HG03060 (cell line): ENCODE measurements at regions not wholly inside any gene's neighbourhood (a gene's known extent, or its start where the extent isn't known, plus 50 kb on each side); places are given as distances from the start of the nearest gene placed in this dataset.
"Not testable (repeated sequence)": the region's sequence is repeated elsewhere in the genome, so short reads cannot be mapped to it uniquely, and the experiment has no call there.

Experiments used
- ATAC-seq: cut with Tn5 transposase; IDR thresholded peaks from one replicate; pipeline ENCODE4 v1.9.1; 2021; ENCODE audit warnings: low read depth, moderate number of reproducible peaks; ENCODE audit not compliant: unreplicated experiment

DNA sequence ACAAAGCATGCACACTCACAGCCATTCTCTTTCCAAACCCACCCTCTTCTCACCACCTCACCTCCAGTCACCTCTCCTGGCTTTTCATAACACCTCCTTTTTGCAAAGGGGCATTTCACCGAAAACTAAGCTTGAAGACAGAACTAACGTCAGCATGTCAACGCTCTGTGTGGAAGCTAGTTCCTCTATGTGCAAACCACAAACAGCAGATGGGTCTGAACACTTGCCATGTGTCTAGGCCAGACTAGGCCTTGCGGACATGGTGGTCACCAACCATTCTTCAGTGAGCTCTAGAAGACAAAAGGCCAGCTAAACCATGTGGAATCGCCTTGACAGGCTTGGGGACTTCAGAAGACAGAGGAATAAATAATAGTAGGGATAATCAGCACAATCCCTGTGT is 148.5 kb downstream of the TXNL1 start:
- no peak for ATAC-seq

DNA sequence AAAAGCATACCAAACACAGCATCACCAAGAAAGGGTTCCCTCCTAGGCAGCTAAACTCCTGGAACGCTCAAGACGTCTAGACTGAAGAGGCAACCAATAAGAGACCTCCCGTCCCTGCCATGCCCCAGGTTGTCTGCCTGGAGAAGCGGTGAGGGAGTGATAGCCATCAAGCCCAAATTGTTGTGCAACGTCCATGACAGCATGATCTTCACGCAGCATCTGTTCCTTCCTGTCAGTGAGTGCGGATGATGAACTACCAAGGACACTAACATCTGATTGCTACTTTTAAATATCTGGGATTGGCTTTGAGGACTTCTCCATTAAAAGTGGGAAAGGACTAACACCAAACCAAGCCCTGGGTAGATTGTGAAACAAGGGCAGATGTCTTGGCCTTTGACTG is 149.7 kb downstream of the TXNL1 start:
- ATAC-seq, result no peak

DNA sequence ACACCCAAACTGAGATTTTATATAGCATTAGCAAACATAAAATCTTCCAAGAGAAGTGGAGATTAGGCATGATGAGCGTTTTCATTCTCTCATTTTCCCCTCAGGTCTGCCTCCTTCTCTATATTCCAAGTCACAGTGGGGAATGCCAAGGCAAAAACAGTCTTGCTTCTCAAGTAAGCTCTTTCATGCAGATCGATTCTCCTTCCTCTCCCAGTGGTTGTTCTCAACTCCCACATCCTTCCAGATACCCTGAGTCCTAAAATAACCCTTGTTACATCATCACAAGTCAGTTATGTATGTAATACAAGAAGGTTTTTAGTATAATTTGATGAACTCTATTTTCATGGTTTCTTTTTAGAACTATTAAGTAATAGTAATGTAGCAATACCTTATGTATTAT is 150.6 kb downstream of the TXNL1 start:
- ATAC-seq, result no peak

DNA sequence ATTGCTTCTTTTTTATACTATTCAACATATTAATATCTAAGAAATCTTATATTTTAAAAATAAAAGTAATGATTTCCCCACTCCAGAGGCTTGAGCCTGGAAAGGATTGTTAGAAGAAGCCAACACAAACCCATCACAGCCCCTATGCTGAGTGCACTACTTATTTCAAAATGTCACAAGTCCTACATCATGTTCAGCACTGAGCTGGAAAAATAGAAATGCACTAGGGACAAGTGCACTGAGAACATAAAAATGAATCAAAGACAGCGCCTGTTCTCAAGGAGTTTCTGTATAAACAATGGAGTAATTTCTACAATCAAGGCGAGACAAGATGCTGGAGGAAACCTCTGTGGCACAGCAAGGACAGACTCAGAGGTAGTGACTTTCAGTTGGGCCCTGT is 155.0 kb downstream of the TXNL1 start:
- no peak for ATAC-seq

DNA sequence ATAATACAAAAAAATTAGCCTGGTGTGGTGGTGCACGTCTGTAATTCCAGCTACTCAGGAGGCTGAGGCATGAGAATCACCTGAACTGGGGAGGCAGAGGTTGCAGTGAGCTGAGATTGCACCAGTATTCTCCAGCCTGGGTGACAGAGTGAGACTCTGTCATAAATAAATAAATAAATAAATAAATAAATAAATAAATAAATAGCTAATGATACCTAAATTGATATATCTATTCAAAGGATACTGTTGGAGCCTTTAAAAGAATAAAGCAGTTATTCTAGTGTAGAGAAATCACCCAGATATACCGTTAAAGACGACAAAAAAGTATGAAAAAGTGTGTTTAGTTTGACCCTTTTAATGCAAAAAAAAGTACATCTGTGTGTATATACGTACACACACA is 155.6 kb downstream of the TXNL1 start:
- not testable (repeated sequence) for ATAC-seq

DNA sequence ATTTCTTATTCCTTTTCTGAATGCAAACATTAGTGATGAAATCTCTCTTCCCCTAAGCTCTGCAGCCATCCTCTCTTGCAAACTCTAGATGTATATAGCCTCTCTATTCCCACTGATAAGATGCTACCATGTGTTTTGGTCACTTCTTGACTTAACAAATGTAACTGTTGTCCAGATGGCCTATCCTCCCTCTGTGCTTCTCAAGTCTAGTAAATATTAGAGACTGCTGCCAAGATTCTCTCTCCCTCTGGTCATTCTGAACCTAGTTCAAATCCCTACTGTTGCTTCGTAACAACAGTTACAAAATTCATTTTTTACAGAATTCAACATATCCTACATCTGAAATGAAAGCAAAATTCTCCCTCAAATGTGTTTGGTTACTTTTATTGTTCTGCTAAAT is 156.6 kb downstream of the TXNL1 start:
- ATAC-seq, result no peak

DNA sequence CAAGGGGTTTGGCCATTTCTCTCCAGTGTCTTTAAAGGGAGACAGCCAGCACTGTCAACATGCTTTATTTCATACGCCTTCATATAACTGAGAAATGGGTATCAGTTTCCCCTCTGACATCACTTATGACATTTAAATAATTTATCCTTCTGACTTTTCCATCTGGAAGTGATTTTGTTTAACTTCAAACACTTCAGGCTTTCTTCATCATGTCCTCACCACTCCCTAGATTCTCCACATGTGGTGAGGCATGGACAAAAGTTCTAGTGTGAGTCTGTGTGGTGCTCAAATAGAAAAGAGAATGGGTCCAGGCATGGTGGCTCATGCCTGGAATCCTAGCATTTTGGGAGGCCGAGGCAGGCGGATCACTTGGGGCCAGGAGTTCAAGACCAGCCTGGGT is 158.6 kb downstream of the TXNL1 start:
- no peak for ATAC-seq

DNA sequence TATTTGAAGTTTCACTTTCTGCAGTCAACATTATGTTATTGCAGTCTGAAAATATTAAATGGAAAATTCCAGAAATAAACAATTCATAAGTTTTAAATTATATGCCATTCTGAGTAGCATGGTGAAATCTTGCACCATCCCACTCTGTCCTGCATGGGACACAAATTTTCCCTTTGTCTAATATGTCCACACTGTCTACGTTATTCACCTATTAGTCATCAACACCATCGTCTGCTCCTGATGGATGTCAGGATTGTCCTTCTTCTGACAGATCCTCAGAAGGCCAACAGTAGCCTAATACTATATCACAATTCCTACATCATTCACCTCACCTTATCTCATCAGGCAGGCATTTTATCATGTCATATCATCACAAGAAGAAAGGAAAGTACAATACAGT is 163.1 kb downstream of the TXNL1 start:
- no peak for ATAC-seq

DNA sequence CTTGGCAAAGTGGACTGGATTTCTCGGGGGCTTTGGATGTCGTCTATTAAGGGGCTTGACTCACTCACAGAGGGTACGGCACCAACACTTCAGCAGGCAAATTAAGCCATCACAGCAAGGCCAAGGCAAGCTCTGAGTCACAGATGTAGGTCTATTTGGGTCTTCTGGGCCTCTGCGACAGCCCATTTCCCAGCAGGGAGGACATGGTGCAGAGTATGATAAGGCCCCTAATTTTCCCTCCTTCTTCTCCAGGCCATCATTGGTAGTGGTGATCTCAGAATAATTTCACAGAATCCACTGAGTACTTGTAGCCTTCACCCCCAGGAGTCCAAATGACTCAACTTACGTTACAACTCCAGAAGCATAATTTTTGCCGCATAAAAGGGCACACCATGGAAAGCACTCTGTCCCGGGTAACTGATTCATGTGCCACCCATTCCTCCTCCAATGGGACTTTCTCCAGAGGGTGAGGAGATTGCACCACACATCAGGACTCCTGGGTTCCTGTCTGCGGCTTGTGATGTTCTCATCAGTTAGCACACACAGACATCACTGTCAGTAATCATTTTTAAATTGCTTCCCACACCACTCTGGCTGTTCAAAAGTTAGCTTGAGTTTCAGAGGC is 164.9 kb downstream of the TXNL1 start:
- no peak for ATAC-seq

DNA sequence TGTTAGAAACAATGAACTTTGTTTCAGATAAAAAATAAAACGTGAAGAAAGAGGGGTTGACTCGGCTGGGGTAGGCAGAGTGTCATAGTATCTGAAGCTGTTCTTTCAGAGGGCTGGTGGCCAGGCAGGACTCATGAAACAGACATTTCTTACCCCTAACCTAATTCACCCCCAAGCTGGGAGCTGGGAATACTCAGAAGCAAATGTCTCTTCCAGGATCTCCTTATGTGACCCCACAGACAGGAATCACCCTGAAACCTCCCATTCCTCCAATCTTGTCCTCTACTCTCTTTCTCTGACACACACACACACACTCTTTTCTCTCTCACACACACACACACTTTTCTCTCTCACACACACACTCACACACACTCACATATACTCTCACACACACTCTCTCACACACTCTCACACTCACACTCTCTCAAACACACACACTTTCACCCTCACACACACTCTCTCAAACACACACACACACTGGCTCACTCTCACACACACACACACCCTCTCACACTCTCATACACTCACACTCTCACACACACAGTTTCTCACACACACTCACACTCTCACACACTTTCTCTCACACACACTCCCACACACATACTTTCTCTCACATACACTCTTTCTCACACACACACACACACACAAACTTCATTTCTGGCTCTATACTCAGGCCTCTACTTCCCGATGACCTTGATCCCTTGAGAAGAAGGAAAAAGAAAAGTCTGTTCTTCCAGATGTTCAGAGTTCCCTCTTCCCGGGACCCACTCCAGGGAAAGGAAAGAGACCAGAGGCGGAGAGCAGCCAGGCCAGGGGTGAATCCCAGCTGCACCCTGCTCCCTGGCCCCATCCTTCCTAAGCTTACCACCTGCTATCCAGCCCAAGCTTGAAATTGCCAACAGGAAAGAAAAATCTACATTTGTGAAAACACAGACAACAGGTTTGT is 167.7 kb downstream of the TXNL1 start:
- no peak for ATAC-seq

DNA sequence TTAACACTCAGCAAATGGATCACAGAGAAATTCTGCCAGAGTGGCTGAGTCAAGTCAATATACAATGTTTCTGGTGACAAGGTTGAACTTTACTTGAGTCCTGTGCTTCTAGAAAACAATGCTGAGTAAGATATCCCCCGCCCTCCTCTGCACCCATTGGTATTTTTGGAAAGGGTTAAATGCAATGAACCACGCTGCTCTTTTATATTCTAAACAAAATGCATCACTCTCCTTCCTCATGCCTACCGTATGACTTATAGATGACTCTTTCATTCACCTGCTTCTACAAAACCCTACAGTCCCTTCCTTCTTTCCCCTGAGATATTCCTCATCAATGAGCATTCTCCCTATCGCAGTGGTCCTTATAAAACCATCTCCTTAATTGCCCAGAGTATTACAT is 168.8 kb downstream of the TXNL1 start:
- no peak for ATAC-seq

DNA sequence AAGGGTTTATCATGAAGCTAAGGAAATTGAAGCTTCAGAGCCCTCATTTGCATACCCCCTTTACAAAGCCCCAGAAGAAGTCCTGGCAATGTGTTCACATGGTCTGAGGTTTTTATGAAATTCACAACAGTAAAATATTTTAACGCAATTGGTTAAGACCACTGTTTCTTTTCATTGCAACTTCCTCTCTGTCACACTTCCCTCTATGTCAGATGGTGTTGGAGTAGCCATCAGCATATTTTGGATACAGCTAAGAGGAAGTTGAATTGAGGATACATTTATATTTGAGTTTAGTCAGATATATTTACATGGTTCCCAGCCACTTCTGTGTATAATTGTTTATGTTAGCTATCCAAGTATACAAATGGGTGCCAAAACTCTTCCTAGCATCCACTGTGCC is 170.0 kb downstream of the TXNL1 start:
- ATAC-seq, result no peak

DNA sequence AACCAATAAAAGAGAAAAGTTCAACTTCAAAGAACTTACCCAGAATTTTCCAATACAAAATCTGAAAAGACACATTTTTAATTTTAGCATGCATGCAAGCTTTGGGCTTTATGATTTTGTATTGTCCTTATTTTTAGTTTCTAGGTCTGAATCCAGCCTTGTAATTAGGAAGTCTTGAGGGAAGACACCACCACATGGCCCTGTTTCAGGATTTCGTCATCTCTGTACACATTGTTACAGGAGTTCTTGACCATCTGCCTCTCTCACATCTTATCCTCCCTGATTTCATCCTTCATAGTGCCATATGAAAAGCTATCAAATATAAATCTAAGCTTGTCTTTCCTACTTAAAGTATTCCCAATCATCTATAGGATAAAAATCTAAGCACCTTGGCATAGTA is 176.1 kb downstream of the TXNL1 start:
- ATAC-seq, result no peak

DNA sequence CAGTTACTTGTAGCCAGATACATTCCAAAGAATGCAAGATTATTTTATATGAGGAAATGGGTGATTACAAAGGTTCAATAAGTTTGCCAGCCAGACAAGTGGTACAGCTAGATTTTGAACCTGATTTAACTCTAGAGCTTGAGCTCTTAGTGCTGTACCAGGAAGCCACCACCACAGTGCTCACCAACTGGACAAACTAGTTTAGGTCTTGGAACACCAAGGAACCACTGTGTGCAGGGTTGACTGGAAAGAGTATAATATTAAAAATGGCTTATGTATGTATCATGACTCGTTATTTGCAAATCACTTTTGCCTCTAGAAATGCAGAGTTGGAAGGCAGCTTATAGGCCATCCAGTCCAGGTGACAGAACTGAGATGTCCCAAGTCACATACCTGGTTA is 177.2 kb downstream of the TXNL1 start:
- no peak for ATAC-seq

DNA sequence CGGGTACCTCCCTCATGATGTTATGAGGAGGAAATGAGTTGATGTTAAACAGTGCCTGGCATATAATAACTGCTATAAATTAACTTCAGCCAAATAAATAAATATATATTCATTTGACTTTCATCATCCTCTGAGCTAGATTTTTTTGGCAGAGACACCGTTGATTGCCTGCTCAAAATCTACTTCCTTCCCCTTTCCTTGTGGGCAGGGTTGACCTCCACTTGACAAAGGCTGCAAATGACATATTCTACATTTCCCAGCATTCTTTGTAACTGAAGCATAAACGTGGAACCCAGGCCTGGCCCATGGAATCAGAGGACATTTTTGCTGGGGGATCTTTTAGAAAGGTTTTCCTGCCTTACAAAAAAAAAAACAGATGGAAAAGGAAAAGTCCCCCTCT is 177.8 kb downstream of the TXNL1 start:
- no peak for ATAC-seq

DNA sequence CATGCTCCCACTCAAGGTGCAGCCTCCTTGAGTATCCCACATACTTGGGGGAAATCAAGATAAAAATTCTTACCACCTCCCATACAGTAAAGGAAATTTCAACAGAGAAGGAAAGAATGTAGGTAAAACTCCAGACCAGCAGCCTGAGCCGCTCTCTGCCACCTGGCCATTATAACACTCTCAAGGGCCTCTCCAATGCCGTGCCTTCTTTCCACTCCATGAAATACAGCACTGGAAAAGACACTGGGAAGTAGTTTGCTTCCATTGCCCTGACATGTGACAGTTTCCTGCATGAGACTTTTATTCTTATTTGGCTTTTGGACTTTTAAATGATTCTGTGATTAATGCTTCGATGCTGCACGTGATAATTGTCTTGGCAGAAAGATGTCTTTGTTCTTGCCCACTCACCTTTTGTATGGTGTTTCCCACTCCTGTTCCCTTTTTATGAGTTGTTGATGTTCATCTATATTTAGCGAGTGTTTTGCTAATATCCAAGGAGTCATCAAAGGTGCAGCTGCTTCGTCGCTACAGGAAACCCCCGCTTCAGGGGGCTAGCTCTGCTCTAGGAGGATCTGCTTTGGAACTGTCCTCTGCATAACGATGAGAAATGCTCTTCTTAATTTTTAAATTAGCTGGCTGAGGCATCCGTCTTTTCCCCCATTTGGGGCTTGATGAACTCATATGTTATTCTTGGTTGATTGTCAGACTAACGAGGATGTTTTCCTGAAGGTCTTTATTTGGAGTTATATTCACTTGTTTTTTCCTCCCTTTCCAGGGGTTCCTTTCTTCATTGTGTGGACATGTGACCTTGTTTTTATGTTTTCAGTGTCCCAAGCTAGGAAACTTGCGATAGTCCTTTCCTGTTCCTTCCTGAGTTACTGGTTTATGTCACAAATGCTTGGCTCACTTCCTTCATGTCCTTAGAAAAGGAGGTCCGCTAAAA is 179.4 kb downstream of the TXNL1 start:
- no peak for ATAC-seq

DNA sequence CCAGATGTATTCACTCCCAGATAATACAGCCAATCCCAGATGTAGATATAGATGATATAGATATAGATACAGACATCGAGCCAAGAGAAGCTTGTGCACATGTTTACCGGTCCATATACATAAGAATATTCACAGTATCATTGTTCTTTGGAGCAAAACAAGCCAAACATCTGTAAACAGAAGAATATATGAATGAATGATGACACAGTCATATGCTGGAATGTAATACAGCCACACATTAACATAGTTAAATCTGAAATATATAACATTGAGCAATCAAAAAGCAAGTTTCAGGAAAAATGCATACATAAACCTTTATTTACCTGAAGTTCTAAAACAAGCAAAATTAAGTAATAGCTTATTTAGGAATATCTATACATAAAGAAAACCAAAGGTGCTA is 182.5 kb downstream of the TXNL1 start:
- ATAC-seq, result no peak

DNA sequence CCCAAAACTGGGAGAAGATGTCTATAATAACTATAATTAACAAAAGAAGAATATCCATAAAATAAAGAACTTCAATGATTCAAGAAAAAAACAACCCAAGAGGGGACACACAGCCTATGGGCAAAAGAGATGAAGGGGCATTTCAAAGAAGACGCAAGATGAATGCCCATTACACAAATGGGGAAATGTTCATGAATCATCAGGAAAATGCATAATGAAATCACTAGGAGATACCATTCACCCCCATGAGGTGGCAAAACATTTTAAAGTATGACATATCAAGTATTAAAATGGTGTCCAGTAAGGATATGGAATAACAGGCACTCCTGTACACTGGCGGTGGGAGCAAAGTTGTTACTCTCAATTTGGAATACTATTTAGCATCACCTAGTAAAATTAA is 183.3 kb downstream of the TXNL1 start:
- no peak for ATAC-seq

DNA sequence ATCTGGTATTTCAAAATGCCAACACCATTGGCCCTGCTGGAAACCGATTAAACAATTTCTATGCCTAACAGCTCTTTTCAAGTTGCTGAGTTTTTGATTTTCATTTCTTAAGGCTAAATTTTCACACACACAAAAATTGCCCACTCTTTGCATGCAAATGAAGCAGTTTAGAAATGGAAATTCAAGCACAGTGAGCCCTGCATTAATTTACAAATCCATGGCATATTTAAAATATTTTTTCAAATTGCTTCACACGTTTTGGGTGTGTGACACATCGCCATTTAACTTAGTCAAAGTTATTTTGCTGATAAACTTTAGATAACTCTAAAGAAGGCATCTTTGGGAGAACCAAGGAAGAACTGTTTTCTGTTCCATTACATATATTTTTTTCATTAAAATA is 184.8 kb downstream of the TXNL1 start:
- no peak for ATAC-seq

DNA sequence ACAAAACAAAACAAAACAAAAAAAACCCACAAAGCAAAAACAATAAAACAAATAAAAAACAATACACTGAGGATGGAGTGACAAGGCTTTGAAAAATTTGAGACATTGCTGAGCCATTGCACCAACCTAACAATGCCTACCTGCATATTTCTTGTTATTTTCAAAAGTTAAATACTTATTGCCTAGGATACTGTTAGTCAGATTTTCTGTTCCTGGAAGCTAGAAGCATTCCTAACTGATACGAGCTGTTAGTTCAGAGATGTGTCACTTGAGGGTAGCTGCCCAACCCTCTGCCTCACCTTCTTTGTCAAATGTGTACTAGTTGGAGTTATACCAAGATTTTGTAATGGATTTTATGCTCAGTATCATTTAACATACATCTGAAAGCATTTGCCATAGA is 187.2 kb downstream of the TXNL1 start:
- ATAC-seq, result no peak

DNA sequence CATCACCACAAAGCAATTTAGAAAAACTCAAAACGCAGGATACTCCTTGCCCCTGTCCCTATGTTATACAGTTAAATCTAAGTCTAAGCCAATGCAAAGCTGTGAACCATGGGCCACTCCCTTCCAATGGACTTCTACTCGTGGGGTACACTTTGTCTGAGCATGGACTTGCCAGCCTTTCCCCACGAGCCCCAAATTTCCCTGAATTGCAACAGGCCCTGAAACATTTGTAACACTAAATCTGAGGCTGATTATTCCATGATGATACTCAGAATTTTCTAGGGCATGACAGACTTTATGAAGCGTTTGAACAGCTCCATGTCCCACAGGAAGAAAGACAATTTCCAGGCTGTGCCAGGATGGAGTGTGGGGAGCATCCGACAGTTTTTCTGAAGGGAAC is 189.6 kb downstream of the TXNL1 start:
- no peak for ATAC-seq
